Ovary (tissue), 7 donors: ENCODE measurements at regions not wholly inside any gene's neighbourhood (a gene's known extent, or its start where the extent isn't known, plus 50 kb on each side); places are given as distances from the start of the nearest gene placed in this dataset.

Experiments
- DNase-seq, 5 donors: peaks; one replicate each; pipeline ENCODE4 v3.0.0-alpha.2; 2019 to 2020
- H3K27ac ChIP-seq, 2 donors: fragments of 200-600 bp; one replicate each; pipeline versions ENCODE4 v1.5.1 to v1.8.0; 2019 to 2022
- H3K27me3 ChIP-seq: fragments of 200-600 bp; one replicate; pipeline ENCODE4 v1.8.0; 2022
- H3K36me3 ChIP-seq: fragments of 200-600 bp; sonication (generic); one replicate; pipeline ENCODE4 v1.5.1; 2019
- H3K4me1 ChIP-seq: one replicate; pipeline ENCODE4 v1.8.1; 2013; ENCODE audit warnings: mild to moderate bottlenecking, moderate library complexity; ENCODE audit not compliant: insufficient read depth
- H3K4me3 ChIP-seq: fragments of 200-600 bp; sonication (generic); one replicate; pipeline ENCODE4 v1.5.1; 2017
- H3K9me3 ChIP-seq, 2 donors: fragments of 200-600 bp in 1 of 2; sonication (generic) in 1 of 2; one replicate each; pipeline versions ENCODE4 v1.5.1 to v1.8.1; 2013 to 2019; ENCODE audit warnings: mild to moderate bottlenecking in 1 of 2, moderate library complexity in 1 of 2
- EP300 ChIP-seq: sonication (generic); formaldehyde crosslinking; IDR thresholded peaks from one replicate; pipeline ENCODE4 v1.6.1; 2017; ENCODE audit warnings: antibody characterized with exemption
- POLR2A ChIP-seq: fragments of 450-650 bp; IDR thresholded peaks from one replicate; pipeline ENCODE4 v1.6.1; 2017; ENCODE audit warnings: antibody characterized with exemption, mild to moderate bottlenecking, moderate library complexity
- whole genome bisulfite sequencing, 3 donors: extraction: QIAGEN DNeasy Blood & Tissue Kit in 1 of 3; methylation state at CpG; one replicate each; pipeline versions ENCODE4 v1.1.5 to v1.1.7; 2013 to 2017; 5-methylcytosine and 5-hydroxymethylcytosine counted together
- intact Hi-C, 4 donors: fragments of 100-400 bp; cut with DNase I; formaldehyde crosslinking; loops; one replicate each; pipeline versions ENCODE4 v1.11.0 to v1.15.1; 2022 to 2023
- TF ChIP-seq, protein P1 (sequence below), 3 donors: fragments of 450-650 bp in 2 of 3; fragments of 200-600 bp in 1 of 3; IDR thresholded peaks; one replicate each; pipeline versions ENCODE4 v1.5.1 to v1.8.0; 2016 to 2022; ENCODE audit warnings: antibody characterized with exemption in 3 of 3, mild to moderate bottlenecking in 1 of 3
- donor health status: DM: no; HTN: no; CAD: no; lungs with moderate emphysema.
- donor health status: DM: no; HTN: no; CAD: no.
- donor health status: Bipolar disorder and iron deficiency.
- donor health status: DM: no; HTN: no; CAD: no.
- donor health status: DM: yes; HTN: yes; CAD: no.

DNA sequence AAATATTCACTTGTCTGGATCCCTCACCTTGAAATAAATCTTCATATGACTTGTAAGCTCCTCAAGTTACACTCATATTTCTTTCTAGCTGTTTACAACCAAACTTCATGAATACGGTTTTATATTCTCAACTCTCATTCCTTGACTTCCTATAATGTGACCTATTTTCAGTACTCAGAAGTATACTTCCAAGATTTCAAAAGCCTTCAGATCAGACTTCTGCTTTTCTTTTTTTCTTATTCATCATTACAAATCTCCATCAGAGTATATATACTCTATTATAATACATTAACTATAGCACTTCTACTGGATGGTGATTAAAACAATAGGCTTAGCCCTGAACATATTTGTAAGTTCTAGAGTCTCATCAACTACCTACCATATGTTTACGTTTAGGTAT is 123.6 kb upstream of the ALCAM start:
- TF ChIP-seq POLR2A (no peak), EP300 (no peak)
- TF ChIP-seq, protein P1, sequence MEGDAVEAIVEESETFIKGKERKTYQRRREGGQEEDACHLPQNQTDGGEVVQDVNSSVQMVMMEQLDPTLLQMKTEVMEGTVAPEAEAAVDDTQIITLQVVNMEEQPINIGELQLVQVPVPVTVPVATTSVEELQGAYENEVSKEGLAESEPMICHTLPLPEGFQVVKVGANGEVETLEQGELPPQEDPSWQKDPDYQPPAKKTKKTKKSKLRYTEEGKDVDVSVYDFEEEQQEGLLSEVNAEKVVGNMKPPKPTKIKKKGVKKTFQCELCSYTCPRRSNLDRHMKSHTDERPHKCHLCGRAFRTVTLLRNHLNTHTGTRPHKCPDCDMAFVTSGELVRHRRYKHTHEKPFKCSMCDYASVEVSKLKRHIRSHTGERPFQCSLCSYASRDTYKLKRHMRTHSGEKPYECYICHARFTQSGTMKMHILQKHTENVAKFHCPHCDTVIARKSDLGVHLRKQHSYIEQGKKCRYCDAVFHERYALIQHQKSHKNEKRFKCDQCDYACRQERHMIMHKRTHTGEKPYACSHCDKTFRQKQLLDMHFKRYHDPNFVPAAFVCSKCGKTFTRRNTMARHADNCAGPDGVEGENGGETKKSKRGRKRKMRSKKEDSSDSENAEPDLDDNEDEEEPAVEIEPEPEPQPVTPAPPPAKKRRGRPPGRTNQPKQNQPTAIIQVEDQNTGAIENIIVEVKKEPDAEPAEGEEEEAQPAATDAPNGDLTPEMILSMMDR (IDR thresholded peaks at IDR 0.05): no peak
- DNase-seq: no peak
- 84 to 91% (median 90%) methylated on average over 2 of the region's 2 CpGs for WGBS, 3 donors
- no peaks in the 10 kb centered on the region for H3K4me1 ChIP-seq
- H3K4me3 ChIP-seq: no peak overlapping the region
- no peaks in the 10 kb centered on the region for H3K36me3 ChIP-seq
- H3K27me3 ChIP-seq: no peaks in the 10 kb centered on the region
- H3K9me3 ChIP-seq: no peaks in the 10 kb centered on the region
- H3K27ac ChIP-seq: no peak overlapping the region
- intact Hi-C loops: no loop called here

GRCh38 chr3:105246536-105246935 is 120.2 kb upstream of the ALCAM start:
- no peak for DNase-seq
- WGBS, 3 donors: 85 to 90% (median 86%) methylated on average over 3 of the region's 3 CpGs

GRCh38 chr3:105253225-105253624 is 113.5 kb upstream of the ALCAM start:
- 27 to 46% (median 32%) methylated on average over 3 of the region's 3 CpGs for WGBS, 3 donors
- no peaks in the 10 kb centered on the region for H3K9me3 ChIP-seq
- DNase-seq: no peak
- H3K27me3 ChIP-seq: no peaks in the 10 kb centered on the region
- H3K4me1 ChIP-seq: no peaks in the 10 kb centered on the region
- TF ChIP-seq POLR2A (no peak), EP300 (no peak)
- TF ChIP-seq, protein P1 (IDR thresholded peaks at IDR 0.05): no peak
- no peak overlapping the region for H3K27ac ChIP-seq
- intact Hi-C loops: no loop called here
- no peaks in the 10 kb centered on the region for H3K36me3 ChIP-seq
- no peak overlapping the region for H3K4me3 ChIP-seq

More at GRCh38 chr3:105246536-105246935, 120.2 kb upstream of the ALCAM start:
- Histone ChIP-seq H3K36me3 (no peaks in the 10 kb centered on the region), H3K27me3 (no peaks in the 10 kb centered on the region), H3K9me3 (no peaks in the 10 kb centered on the region), H3K4me3 (no peak overlapping the region), H3K4me1 (no peaks in the 10 kb centered on the region), H3K27ac (no peak overlapping the region)
- intact Hi-C loops: no loop called here
- TF ChIP-seq EP300 (no peak), POLR2A (no peak)
- TF ChIP-seq, protein P1 (IDR thresholded peaks at IDR 0.05): no peak

DNA sequence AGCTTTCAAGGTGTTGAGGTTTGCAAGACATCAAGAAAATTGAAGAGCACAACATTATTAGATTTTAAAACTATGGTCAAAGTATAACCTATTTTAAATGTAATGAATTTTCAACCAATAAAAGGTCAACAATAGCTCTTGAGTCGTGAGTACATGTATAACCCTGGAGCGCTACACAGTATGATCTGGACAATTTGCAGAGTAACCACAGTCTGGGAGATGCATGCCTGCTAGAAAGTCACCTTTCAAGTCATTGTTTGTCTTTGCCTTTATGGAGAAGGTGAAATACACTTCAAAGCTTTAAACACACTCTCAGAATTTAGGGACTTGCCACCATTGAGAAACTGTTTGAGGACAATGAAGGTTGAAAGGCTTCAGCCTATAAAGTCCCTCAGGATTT is 112.6 kb upstream of the ALCAM start:
- WGBS, 3 donors: 93 to 98% (median 97%) methylated on average over 2 of the region's 2 CpGs
- no peak overlapping the region for H3K27ac ChIP-seq
- no peaks in the 10 kb centered on the region for H3K27me3 ChIP-seq
- TF ChIP-seq, protein P1 (IDR thresholded peaks at IDR 0.05): no peak
- TF ChIP-seq POLR2A: no peak
- H3K36me3 ChIP-seq: no peaks in the 10 kb centered on the region
- H3K4me3 ChIP-seq: no peak overlapping the region
- intact Hi-C loops: no loop called here
- no peaks in the 10 kb centered on the region for H3K9me3 ChIP-seq
- no peaks in the 10 kb centered on the region for H3K4me1 ChIP-seq
- no peak for DNase-seq

DNA sequence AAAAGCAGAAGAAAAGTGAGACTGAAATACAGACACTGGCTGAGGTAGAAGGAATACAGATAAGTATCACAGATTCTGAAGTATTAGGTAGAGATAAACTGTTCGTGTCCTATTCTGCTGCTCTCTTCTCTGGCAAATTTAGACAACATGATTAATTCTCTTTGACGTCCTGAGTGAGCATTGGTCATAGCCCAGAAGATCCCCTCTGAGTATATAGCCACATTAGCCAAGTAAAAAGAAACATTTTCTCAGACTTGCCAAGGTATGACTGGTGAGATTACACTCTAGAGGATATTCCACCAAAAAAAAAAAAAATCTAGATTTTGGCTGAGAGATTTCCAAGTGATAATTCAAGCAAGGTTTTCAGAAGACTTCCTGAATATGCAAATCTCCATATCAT is 111.4 kb upstream of the ALCAM start:
- Histone ChIP-seq H3K4me1 (no peaks in the 10 kb centered on the region), H3K36me3 (no peaks in the 10 kb centered on the region), H3K9me3 (no peaks in the 10 kb centered on the region), H3K4me3 (no peak overlapping the region), H3K27ac (no peak overlapping the region), H3K27me3 (no peaks in the 10 kb centered on the region)
- 59 to 69% (median 68%) methylated on average over 2 of the region's 2 CpGs for WGBS, 3 donors
- TF ChIP-seq EP300 (no peak), POLR2A (no peak)
- TF ChIP-seq, protein P1 (IDR thresholded peaks at IDR 0.05): no peak
- intact Hi-C loops: no loop called here
- no peak for DNase-seq
